Naive thymus-derived CD4-positive, alpha-beta T cell (primary cell): ENCODE measurements at regions not wholly inside any gene's neighbourhood (a gene's known extent, or its start where the extent isn't known, plus 50 kb on each side); places are given as distances from the start of the nearest gene placed in this dataset.
"Not testable (repeated sequence)": the region's sequence is repeated elsewhere in the genome, so short reads cannot be mapped to it uniquely, and the experiment has no call there.

Source experiments
- ATAC-seq: fragments of 150-1000 bp; cut with Tn5 transposase; 2 replicates; pipeline ENCODE4 v1.10.0; 2021; ENCODE audit warnings: mild to moderate bottlenecking, moderate library complexity
- CTCF ChIA-PET: fragments of 350-600 bp; sonication (Branson Sonifier 250); formaldehyde crosslinking; loops from one replicate; lab custom pipeline; 2021; ENCODE audit warnings: antibody characterized with exemption; lab: Charles Lee
- POLR2A ChIA-PET: fragments of 350-600 bp; sonication (Branson Sonifier 250); formaldehyde crosslinking; loops from one replicate; lab custom pipeline; 2021; ENCODE audit warnings: antibody characterized with exemption, inconsistent platforms; lab: Charles Lee
- DNase-seq, 9 donors: peaks; one replicate each; pipeline versions ENCODE4 v3.0.0 to v3.0.0-alpha.2; 2020 to 2022; ENCODE audit warnings: mixed read lengths in 1 of 9
- H3K27ac ChIP-seq: one replicate; pipeline ENCODE4 v1.7.0; 2013; ENCODE audit warnings: mild to moderate bottlenecking, low read depth, low read length, moderate library complexity
- H3K27me3 ChIP-seq, 2 donors: one replicate each; pipeline ENCODE4 v1.7.0; 2013; ENCODE audit warnings: low read length in 2 of 2, mild to moderate bottlenecking in 2 of 2, moderate library complexity in 2 of 2; ENCODE audit not compliant: control insufficient read depth in 2 of 2, insufficient read depth in 2 of 2
- H3K36me3 ChIP-seq, 3 experiments: 1 replicate in 2 of 3; 2 replicates in 1 of 3; pipeline ENCODE4 v1.7.0; 2013; ENCODE audit warnings: low read length in 3 of 3, mild to moderate bottlenecking in 3 of 3, moderate library complexity in 1 of 3; ENCODE audit not compliant: insufficient read depth in 3 of 3, control insufficient read depth in 2 of 3
- H3K4me1 ChIP-seq, 2 donors: one replicate each; pipeline ENCODE4 v1.7.0; 2013; ENCODE audit warnings: low read length in 2 of 2, mild to moderate bottlenecking in 2 of 2, moderate library complexity in 1 of 2; ENCODE audit not compliant: control insufficient read depth in 2 of 2, insufficient read depth in 2 of 2
- H3K4me3 ChIP-seq: 2 replicates; pipeline ENCODE4 v1.7.0; 2013; ENCODE audit warnings: mild to moderate bottlenecking, low read length
- H3K9me3 ChIP-seq, 3 experiments: 1 replicate in 2 of 3; 2 replicates in 1 of 3; pipeline ENCODE4 v1.7.0; 2013; ENCODE audit warnings: low read length in 3 of 3; ENCODE audit not compliant: control insufficient read depth in 2 of 3
- H3K27ac Mint-ChIP-seq, 9 donors: one replicate each; pipeline ENCODE4 v1.8.0; 2020 to 2022; ENCODE audit warnings: mixed read lengths in 9 of 9, mild to moderate bottlenecking in 8 of 9, moderate library complexity in 5 of 9, inconsistent platforms in 2 of 9
- H3K27me3 Mint-ChIP-seq, 5 donors: one replicate each; pipeline ENCODE4 v1.8.0; 2021 to 2022; ENCODE audit warnings: mixed read lengths in 5 of 5, mild to moderate bottlenecking in 1 of 5
- H3K36me3 Mint-ChIP-seq, 5 donors: one replicate each; pipeline ENCODE4 v1.8.0; 2020 to 2022; ENCODE audit warnings: mixed read lengths in 5 of 5, mild to moderate bottlenecking in 3 of 5, inconsistent platforms in 1 of 5
- H3K4me1 Mint-ChIP-seq, 7 donors: one replicate each; pipeline ENCODE4 v1.8.0; 2020 to 2022; ENCODE audit warnings: mixed read lengths in 7 of 7, mild to moderate bottlenecking in 3 of 7, inconsistent platforms in 1 of 7
- H3K4me3 Mint-ChIP-seq, 10 donors: one replicate each; pipeline ENCODE4 v1.8.0; 2020 to 2022; ENCODE audit warnings: mild to moderate bottlenecking in 10 of 10, mixed read lengths in 10 of 10, moderate library complexity in 6 of 10, inconsistent platforms in 2 of 10
- H3K9me3 Mint-ChIP-seq, 11 donors: one replicate each; pipeline ENCODE4 v1.8.0; 2020 to 2022; ENCODE audit warnings: mixed read lengths in 11 of 11, mild to moderate bottlenecking in 4 of 11, inconsistent platforms in 1 of 11, moderate library complexity in 1 of 11
- intact Hi-C, 2 donors: fragments of 100-400 bp; cut with micrococcal nuclease; formaldehyde crosslinking; loops; one replicate each; pipeline ENCODE4 v1.15.1; 2023

- Mint-ChIP-seq H3K9me3 (peaks cover 0 to 20% (median 10%) of the 10 kb centered on the region in 11 donors), H3K4me1 (no peaks in the 10 kb centered on the region), H3K4me3 (no peak overlapping the region), H3K36me3 (peaks cover 0 to 3% (median 0%) of the 10 kb centered on the region in 5 donors), H3K27me3 (no peaks in the 10 kb centered on the region), H3K27ac (no peak overlapping the region)
- CTCF ChIA-PET: no interaction called here
- ATAC-seq (no peak), DNase-seq (no peak)
- POLR2A ChIA-PET: no interaction called here
- H3K4me3 ChIP-seq: no peak overlapping the region
- H3K4me1 ChIP-seq: no peaks in the 10 kb centered on the region
- no peaks in the 10 kb centered on the region for H3K36me3 ChIP-seq
- H3K27me3 ChIP-seq: no peaks in the 10 kb centered on the region
- intact Hi-C loops: no loop called here
- no peaks in the 10 kb centered on the region for H3K9me3 ChIP-seq
- no peak overlapping the region for H3K27ac ChIP-seq
Measured at GRCh38 chr4:33739884-33740632, 2504.3 kb downstream of the ARAP2 start.

GRCh38 chr4:33740871-33741270 lies 2503.4 kb downstream of the ARAP2 start:
- H3K9me3 ChIP-seq, H3K36me3 ChIP-seq, H3K36me3 Mint-ChIP-seq, H3K4me3 ChIP-seq, H3K27me3 Mint-ChIP-seq, H3K27ac Mint-ChIP-seq, H3K4me1 Mint-ChIP-seq, H3K4me1 ChIP-seq, H3K4me3 Mint-ChIP-seq, H3K27ac ChIP-seq, ATAC-seq, POLR2A ChIA-PET, H3K27me3 ChIP-seq, intact Hi-C loops, CTCF ChIA-PET, DNase-seq: not testable (repeated sequence)
- peaks cover 0 to 23% (median 12%) of the 10 kb centered on the region in 11 donors for H3K9me3 Mint-ChIP-seq

DNA sequence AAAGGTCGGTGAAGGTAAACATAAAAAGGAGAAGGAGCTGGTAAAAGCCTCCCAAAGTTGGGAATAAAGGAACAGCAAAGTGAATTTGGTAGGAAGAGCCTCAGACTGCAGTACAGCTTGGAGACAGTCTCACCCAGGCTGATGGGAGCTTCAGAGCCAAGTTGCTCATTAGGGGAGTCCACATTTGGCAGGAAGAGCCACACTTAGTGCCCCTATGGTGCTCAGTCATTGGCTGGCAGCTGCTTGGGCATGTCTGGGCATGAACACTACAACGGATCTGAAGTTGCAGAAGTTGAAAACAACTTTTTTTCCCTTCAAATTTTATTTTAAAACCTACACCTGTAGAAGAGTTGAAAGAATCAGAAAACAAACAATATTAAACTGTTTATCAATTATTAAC lies 2497.3 kb downstream of the ARAP2 start:
- H3K36me3 Mint-ChIP-seq: peaks cover 0 to 3% (median 0%) of the 10 kb centered on the region in 5 donors
- no peaks in the 10 kb centered on the region for H3K27me3 Mint-ChIP-seq
- no peaks in the 10 kb centered on the region for H3K9me3 ChIP-seq
- ChIA-PET CTCF (no interaction called here), POLR2A (no interaction called here)
- H3K27ac Mint-ChIP-seq: no peak overlapping the region
- H3K4me3 Mint-ChIP-seq: no peak overlapping the region
- H3K27me3 ChIP-seq: no peaks in the 10 kb centered on the region
- H3K9me3 Mint-ChIP-seq: peaks cover 4 to 30% (median 14%) of the 10 kb centered on the region in 11 donors
- H3K4me1 Mint-ChIP-seq: no peaks in the 10 kb centered on the region
- ATAC-seq (no peak), DNase-seq (no peak)
- H3K4me1 ChIP-seq: no peaks in the 10 kb centered on the region
- intact Hi-C loops: no loop called here
- no peak overlapping the region for H3K4me3 ChIP-seq
- no peak overlapping the region for H3K27ac ChIP-seq
- H3K36me3 ChIP-seq: no peaks in the 10 kb centered on the region

- no peak overlapping the region for H3K4me3 Mint-ChIP-seq
- Histone ChIP-seq H3K4me3 (no peak overlapping the region), H3K9me3 (no peaks in the 10 kb centered on the region), H3K36me3 (no peaks in the 10 kb centered on the region), H3K4me1 (no peaks in the 10 kb centered on the region), H3K27me3 (no peaks in the 10 kb centered on the region), H3K27ac (no peak overlapping the region)
- H3K36me3 Mint-ChIP-seq: no peaks in the 10 kb centered on the region
- CTCF ChIA-PET: no interaction called here
- H3K27ac Mint-ChIP-seq: no peak overlapping the region
- DNase-seq (no peak), ATAC-seq (no peak)
- no peaks in the 10 kb centered on the region for H3K4me1 Mint-ChIP-seq
- intact Hi-C loops: no loop called here
- POLR2A ChIA-PET: no interaction called here
- H3K27me3 Mint-ChIP-seq: no peaks in the 10 kb centered on the region
- H3K9me3 Mint-ChIP-seq: peaks cover 0 to 18% (median 5%) of the 10 kb centered on the region in 11 donors
Measured at GRCh38 chr4:33751050-33751449, 2493.3 kb downstream of the ARAP2 start.

- Mint-ChIP-seq H3K4me3 (no peak overlapping the region), H3K36me3 (no peaks in the 10 kb centered on the region), H3K27ac (no peak overlapping the region), H3K4me1 (no peaks in the 10 kb centered on the region), H3K9me3 (peaks cover 0 to 15% (median 3%) of the 10 kb centered on the region in 11 donors), H3K27me3 (no peaks in the 10 kb centered on the region)
- no peak overlapping the region for H3K4me3 ChIP-seq
- ATAC-seq: no peak
- DNase-seq: no peak
- H3K27me3 ChIP-seq: no peaks in the 10 kb centered on the region
- ChIA-PET CTCF (no interaction called here), POLR2A (no interaction called here)
- intact Hi-C loops: no loop called here
- H3K27ac ChIP-seq: no peak overlapping the region
- H3K9me3 ChIP-seq: no peaks in the 10 kb centered on the region
- H3K36me3 ChIP-seq: no peaks in the 10 kb centered on the region
- H3K4me1 ChIP-seq: no peaks in the 10 kb centered on the region
Measured at GRCh38 chr4:33772582-33772981, 2471.7 kb downstream of the ARAP2 start.

GRCh38 chr4:33780952-33781791 lies 2463.1 kb downstream of the ARAP2 start:
- POLR2A ChIA-PET: no interaction called here
- Mint-ChIP-seq H3K4me3 (no peak overlapping the region), H3K9me3 (peaks cover 0 to 24% (median 1%) of the 10 kb centered on the region in 11 donors), H3K27me3 (no peaks in the 10 kb centered on the region), H3K27ac (no peak overlapping the region), H3K4me1 (no peaks in the 10 kb centered on the region), H3K36me3 (no peaks in the 10 kb centered on the region)
- CTCF ChIA-PET: no interaction called here
- Histone ChIP-seq H3K27me3 (no peaks in the 10 kb centered on the region), H3K9me3 (no peaks in the 10 kb centered on the region), H3K36me3 (no peaks in the 10 kb centered on the region), H3K27ac (no peak overlapping the region), H3K4me3 (no peak overlapping the region), H3K4me1 (no peaks in the 10 kb centered on the region)
- intact Hi-C loops: no loop called here
- ATAC-seq (no peak), DNase-seq (no peak)
